Transverse colon (tissue), 4 donors: ENCODE measurements at regions not wholly inside any gene's neighbourhood (a gene's known extent, or its start where the extent isn't known, plus 50 kb on each side); places are given as distances from the start of the nearest gene placed in this dataset.

Source experiments
- DNase-seq: peaks from one replicate; pipeline ENCODE4 v3.0.0-alpha.2; 2019
- H3K27ac ChIP-seq, 4 donors: fragments of 200-600 bp; sonication (generic); 2 replicates each; pipeline ENCODE4 v1.5.1; 2016 to 2018; ENCODE audit warnings: inconsistent platforms in 4 of 4
- H3K27me3 ChIP-seq: fragments of 200-600 bp; sonication (generic); 2 replicates; pipeline ENCODE4 v1.5.1; 2017; ENCODE audit warnings: inconsistent platforms
- H3K36me3 ChIP-seq, 4 donors: fragments of 200-600 bp; sonication (generic); 2 replicates each; pipeline ENCODE4 v1.5.1; 2017 to 2019; ENCODE audit warnings: inconsistent platforms in 4 of 4
- H3K4me1 ChIP-seq, 4 donors: fragments of 200-600 bp; sonication (generic); 2 replicates each; pipeline ENCODE4 v1.5.1; 2017 to 2020; ENCODE audit warnings: inconsistent platforms in 4 of 4
- H3K4me3 ChIP-seq, 4 donors: fragments of 200-600 bp; sonication (generic); 1 replicate in 1 of 4; 2 replicates in 3 of 4; pipeline versions ENCODE4 v1.5.1 to v1.6.1; 2017 to 2019; ENCODE audit warnings: inconsistent platforms in 4 of 4
- H3K9me3 ChIP-seq, 2 donors: fragments of 200-600 bp; sonication (generic); 2 replicates each; pipeline ENCODE4 v1.5.1; 2017 to 2019; ENCODE audit warnings: inconsistent platforms in 2 of 2
- EP300 ChIP-seq: sonication (generic); formaldehyde crosslinking; IDR thresholded peaks from one replicate; pipeline ENCODE4 v1.6.1; 2017; ENCODE audit warnings: antibody characterized with exemption, low read depth
- POLR2A ChIP-seq: fragments of 450-650 bp; IDR thresholded peaks from one replicate; pipeline ENCODE4 v1.6.1; 2016; ENCODE audit warnings: antibody characterized with exemption, mild to moderate bottlenecking, moderate library complexity
- POLR2AphosphoS5 ChIP-seq, 3 donors: sonication (generic); formaldehyde crosslinking; IDR thresholded peaks; one replicate each; pipeline ENCODE4 v1.6.1; 2016; ENCODE audit warnings: antibody characterized with exemption in 3 of 3
- WGBS, 2 donors: methylation state at CpG; one replicate each; pipeline ENCODE4 v1.1.5; 2018; ENCODE audit warnings: low coverage in 1 of 2; 5-methylcytosine and 5-hydroxymethylcytosine counted together
- in situ Hi-C, 4 donors: fragments of 200-750 bp; cut with MboI; loops; one replicate each; pipeline versions ENCODE4 v1.15.0 to v1.15.1; 2017; ENCODE audit warnings: low sequenced_read_pairs in 3 of 4, low pct_ligation_motif_present in 1 of 4, low pct_unique_long_range_greater_than_20kb in 1 of 4
- intact Hi-C: fragments of 100-400 bp; cut with DNase I; formaldehyde crosslinking; loops from one replicate; pipeline ENCODE4 v1.15.1; 2023; ENCODE audit warnings: low total_unique reads
- TF ChIP-seq, protein P1 (sequence below), 5 experiments: fragments of 200-600 bp in 3 of 5; fragments of 450-650 bp in 2 of 5; sonication (generic) in 3 of 5; IDR thresholded peaks; 1 replicate in 2 of 5; 2 replicates in 3 of 5; pipeline ENCODE4 v1.5.1; 2016 to 2017; ENCODE audit warnings: antibody characterized with exemption in 5 of 5, inconsistent platforms in 3 of 5, mild to moderate bottlenecking in 2 of 5, moderate library complexity in 1 of 5

DNA sequence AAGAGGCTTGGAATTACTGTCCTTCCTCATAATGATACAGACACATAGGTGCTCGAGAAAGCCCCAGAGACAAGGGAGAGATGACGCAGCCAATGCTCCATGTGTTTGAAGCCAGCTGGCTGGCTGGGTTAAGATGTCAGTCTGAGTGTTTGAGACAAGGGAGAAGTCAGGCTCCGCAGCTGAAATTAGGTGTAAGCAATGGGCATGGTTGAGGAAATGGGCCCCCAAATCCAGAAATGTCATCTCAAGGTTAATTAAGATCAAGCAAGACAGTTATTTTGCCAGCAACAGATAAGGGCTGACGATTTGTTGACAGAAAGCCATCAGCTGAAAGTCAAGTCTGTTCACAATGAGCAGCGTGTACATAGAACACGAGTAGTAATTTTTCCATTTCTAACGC, 713.4 kb downstream of the IRX1 start:
- no peak overlapping the region for H3K27ac ChIP-seq
- no peak overlapping the region for H3K4me3 ChIP-seq
- no peaks in the 10 kb centered on the region for H3K4me1 ChIP-seq
- H3K27me3 ChIP-seq, result no peaks in the 10 kb centered on the region
- intact Hi-C loops, result no loop called here
- 47 to 60% methylated on average over 4 to 7 of the region's 7 CpGs for WGBS, 2 donors
- H3K9me3 ChIP-seq, result no peaks in the 10 kb centered on the region
- in situ Hi-C loops, result no loop called here
- no peak for DNase-seq
- TF ChIP-seq EP300 (no peak), POLR2A (no peak), POLR2AphosphoS5 (IDR thresholded peaks at IDR 0.05) (no peak)
- TF ChIP-seq, protein P1, sequence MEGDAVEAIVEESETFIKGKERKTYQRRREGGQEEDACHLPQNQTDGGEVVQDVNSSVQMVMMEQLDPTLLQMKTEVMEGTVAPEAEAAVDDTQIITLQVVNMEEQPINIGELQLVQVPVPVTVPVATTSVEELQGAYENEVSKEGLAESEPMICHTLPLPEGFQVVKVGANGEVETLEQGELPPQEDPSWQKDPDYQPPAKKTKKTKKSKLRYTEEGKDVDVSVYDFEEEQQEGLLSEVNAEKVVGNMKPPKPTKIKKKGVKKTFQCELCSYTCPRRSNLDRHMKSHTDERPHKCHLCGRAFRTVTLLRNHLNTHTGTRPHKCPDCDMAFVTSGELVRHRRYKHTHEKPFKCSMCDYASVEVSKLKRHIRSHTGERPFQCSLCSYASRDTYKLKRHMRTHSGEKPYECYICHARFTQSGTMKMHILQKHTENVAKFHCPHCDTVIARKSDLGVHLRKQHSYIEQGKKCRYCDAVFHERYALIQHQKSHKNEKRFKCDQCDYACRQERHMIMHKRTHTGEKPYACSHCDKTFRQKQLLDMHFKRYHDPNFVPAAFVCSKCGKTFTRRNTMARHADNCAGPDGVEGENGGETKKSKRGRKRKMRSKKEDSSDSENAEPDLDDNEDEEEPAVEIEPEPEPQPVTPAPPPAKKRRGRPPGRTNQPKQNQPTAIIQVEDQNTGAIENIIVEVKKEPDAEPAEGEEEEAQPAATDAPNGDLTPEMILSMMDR (IDR thresholded peaks at IDR 0.05), result no peak
- H3K36me3 ChIP-seq, result no peaks in the 10 kb centered on the region

DNA sequence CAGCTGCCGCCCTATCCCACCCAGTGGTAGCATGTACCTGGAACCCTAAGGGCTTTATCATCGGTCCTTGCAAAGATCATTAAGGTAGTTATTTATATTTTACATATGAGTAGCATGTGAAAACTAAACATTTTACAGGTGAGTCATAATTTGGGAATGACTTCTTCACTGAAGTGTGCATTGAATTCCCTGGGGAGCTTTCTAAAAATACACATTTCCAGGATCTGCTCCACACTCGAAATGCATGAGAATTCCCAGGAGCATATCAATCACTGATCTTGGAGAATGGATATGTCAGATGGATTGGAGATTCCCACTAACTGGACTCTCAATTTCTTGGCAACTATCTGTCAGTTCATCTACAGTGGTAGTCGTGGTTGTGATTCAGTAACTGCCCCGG, 717.5 kb downstream of the IRX1 start:
- DNase-seq, result no peak
- no peak overlapping the region for H3K27ac ChIP-seq
- H3K27me3 ChIP-seq, result no peaks in the 10 kb centered on the region
- H3K9me3 ChIP-seq, result no peaks in the 10 kb centered on the region
- no peak overlapping the region for H3K4me3 ChIP-seq
- H3K4me1 ChIP-seq, result no peaks in the 10 kb centered on the region
- in situ Hi-C loops (no loop called here), intact Hi-C loops (no loop called here)
- no peaks in the 10 kb centered on the region for H3K36me3 ChIP-seq
- WGBS, 2 donors, result 73% methylated on average over 5 of the region's 5 CpGs; no CpG with 5 or more reads in 1 of the 2 donors
- TF ChIP-seq, protein P1 (IDR thresholded peaks at IDR 0.05), result no peak
- no peak for TF ChIP-seq POLR2A
- TF ChIP-seq POLR2AphosphoS5 (IDR thresholded peaks at IDR 0.05), result no peak
- TF ChIP-seq EP300, result no peak

DNA sequence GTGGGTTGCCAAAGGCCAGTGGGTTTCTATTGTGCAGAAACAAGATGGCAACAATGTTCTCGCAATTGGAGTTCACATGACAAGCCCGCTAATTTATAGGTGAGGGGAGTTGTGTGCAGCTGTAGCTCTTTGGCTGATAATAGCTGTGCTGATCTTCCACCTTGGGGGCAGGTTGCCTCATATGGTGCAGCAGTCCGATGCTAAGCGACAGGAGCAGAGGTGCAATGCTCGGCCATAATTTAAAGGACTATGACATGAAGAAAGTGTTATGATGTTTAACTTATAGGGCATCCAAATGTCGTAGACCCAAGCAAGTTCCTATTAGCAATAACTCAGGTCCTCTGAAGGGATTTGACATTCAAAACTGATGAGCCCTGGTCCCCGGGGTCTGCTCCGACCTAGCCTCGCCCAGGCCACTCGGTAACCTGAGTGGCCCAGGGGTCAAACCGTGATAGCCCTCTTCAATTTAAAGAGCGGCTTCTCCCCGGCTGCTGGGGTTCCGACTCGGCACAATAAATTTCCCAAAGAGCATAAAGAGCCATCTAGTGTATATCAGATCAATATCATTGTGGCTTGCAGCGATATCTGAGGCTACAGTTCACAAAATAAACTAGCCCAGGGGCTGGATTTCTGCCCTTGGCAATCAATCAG, 724.0 kb downstream of the IRX1 start:
- Histone ChIP-seq H3K4me3 (no peak overlapping the region), H3K4me1 (no peaks in the 10 kb centered on the region), H3K27me3 (no peaks in the 10 kb centered on the region), H3K9me3 (no peaks in the 10 kb centered on the region), H3K36me3 (no peaks in the 10 kb centered on the region), H3K27ac (no peak overlapping the region)
- 91 to 100% methylated on average over 2 to 16 of the region's 16 CpGs for WGBS, 2 donors
- in situ Hi-C loops, result no loop called here
- no peak for DNase-seq
- intact Hi-C loops, result no loop called here
- TF ChIP-seq, protein P1 (IDR thresholded peaks at IDR 0.05), result no peak
- TF ChIP-seq POLR2A (no peak), POLR2AphosphoS5 (IDR thresholded peaks at IDR 0.05) (no peak), EP300 (no peak)

DNA sequence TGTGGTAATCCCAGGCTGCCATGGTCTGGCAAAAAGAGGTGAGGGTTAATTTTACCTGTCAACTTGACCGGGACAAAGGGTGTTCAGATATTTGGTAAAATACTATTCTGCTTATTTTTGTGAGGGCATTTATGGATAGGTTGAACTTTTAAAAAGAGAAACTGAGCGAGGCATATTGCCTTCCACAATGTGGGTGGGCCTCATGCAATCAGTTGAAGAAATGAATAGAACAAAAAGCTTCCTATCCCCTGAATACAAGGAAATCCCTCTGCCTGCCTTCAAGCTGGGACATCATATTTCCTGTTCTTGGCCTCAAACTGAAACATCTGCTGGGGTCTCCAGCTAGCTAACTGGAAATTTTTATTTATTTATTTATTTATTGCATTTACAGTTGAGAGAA, 734.7 kb downstream of the IRX1 start:
- no peak overlapping the region for H3K4me3 ChIP-seq
- intact Hi-C loops (no loop called here), in situ Hi-C loops (no loop called here)
- 82 to 91% methylated on average over 2 of the region's 2 CpGs for WGBS, 2 donors
- no peaks in the 10 kb centered on the region for H3K36me3 ChIP-seq
- no peaks in the 10 kb centered on the region for H3K9me3 ChIP-seq
- no peak overlapping the region for H3K27ac ChIP-seq
- DNase-seq, result no peak
- H3K4me1 ChIP-seq, result no peaks in the 10 kb centered on the region
- TF ChIP-seq EP300, result no peak
- TF ChIP-seq, protein P1 (IDR thresholded peaks at IDR 0.05), result no peak
- TF ChIP-seq POLR2AphosphoS5 (IDR thresholded peaks at IDR 0.05), result no peak
- TF ChIP-seq POLR2A, result no peak
- H3K27me3 ChIP-seq, result no peaks in the 10 kb centered on the region
